HL-60 (cell line): ENCODE measurements at regions not wholly inside any gene's neighbourhood (a gene's known extent, or its start where the extent isn't known, plus 50 kb on each side); places are given as distances from the start of the nearest gene placed in this dataset.

ENCODE experiments used
- DNase-seq, 2 experiments: peaks; one replicate each; pipeline ENCODE4 v3.0.0-alpha.2; 2010 to 2020; ENCODE audit warnings: low read depth in 1 of 2, low spot score in 1 of 2
- H3K27ac ChIP-seq: fragments of 250-450 bp; sonication (Bioruptor Pico); replicated peaks from 2 replicates; pipeline ENCODE4 v1.5.1; 2020; ENCODE audit warnings: mild to moderate bottlenecking, moderate library complexity
- H3K27me3 ChIP-seq: fragments of 250-450 bp; sonication (Bioruptor Pico); 2 replicates; pipeline ENCODE4 v1.5.1; 2021; ENCODE audit warnings: mild to moderate bottlenecking, moderate library complexity; ENCODE audit not compliant: insufficient read depth, poor library complexity, severe bottlenecking
- H3K4me3 ChIP-seq: replicated peaks from 2 replicates; pipeline ENCODE4 v1.5.1; 2011; ENCODE audit warnings: mild to moderate bottlenecking, control low read depth, low read length; ENCODE audit not compliant: insufficient read depth
- GABPA ChIP-seq: IDR thresholded peaks from 2 replicates; pipeline ENCODE4 v1.6.1; 2012; ENCODE audit warnings: low read depth
- POLR2AphosphoS5 ChIP-seq: IDR thresholded peaks from 2 replicates; pipeline ENCODE4 v1.6.1; 2012; ENCODE audit warnings: low read depth
- SPI1 ChIP-seq: IDR thresholded peaks from 2 replicates; pipeline ENCODE4 v1.6.1; 2012; ENCODE audit warnings: low read depth, mild to moderate bottlenecking, borderline replicate concordance
- TF ChIP-seq, protein P1 (sequence below): IDR thresholded peaks from one replicate; pipeline ENCODE4 v1.5.1; 2011; ENCODE audit warnings: low read length, control low read depth, inconsistent platforms; ENCODE audit not compliant: insufficient read depth
- TF ChIP-seq, protein P2 (sequence below): IDR thresholded peaks from 2 replicates; pipeline ENCODE4 v1.6.1; 2012; ENCODE audit warnings: low read depth; ENCODE audit not compliant: insufficient replicate concordance

DNA sequence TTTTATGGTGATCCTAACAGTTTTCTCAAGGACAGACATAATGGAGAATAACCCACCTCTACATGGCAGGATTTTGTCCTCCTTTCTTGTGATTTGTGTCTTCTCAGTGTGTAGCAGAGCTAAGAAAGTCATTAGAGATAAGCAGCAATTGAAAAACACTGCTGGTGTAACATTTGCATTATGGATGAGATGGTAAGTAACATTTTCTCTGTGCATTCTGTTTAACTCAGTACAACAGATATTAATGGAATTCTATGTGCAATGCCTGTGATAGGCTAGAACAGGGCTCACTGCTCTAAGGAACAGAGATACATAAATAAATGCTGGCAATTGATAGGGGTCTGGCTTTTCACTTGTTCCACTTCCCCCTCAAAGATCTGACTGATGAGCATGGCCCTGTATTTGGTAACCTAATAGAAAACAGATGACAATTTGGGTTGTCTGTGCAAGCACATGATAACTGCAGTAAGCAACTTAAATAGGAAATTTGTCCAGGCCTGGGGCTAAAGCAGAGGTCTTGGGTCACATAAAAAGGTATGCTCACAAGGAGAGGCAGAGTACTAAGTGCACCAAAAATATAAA is 560.3 kb upstream of the POM121L12 start:
- no peak overlapping the region for H3K27ac ChIP-seq
- no peak overlapping the region for H3K4me3 ChIP-seq
- no peaks in the 10 kb centered on the region for H3K27me3 ChIP-seq
- TF ChIP-seq SPI1 (no peak), GABPA (no peak), POLR2AphosphoS5 (no peak)
- TF ChIP-seq, protein P1, sequence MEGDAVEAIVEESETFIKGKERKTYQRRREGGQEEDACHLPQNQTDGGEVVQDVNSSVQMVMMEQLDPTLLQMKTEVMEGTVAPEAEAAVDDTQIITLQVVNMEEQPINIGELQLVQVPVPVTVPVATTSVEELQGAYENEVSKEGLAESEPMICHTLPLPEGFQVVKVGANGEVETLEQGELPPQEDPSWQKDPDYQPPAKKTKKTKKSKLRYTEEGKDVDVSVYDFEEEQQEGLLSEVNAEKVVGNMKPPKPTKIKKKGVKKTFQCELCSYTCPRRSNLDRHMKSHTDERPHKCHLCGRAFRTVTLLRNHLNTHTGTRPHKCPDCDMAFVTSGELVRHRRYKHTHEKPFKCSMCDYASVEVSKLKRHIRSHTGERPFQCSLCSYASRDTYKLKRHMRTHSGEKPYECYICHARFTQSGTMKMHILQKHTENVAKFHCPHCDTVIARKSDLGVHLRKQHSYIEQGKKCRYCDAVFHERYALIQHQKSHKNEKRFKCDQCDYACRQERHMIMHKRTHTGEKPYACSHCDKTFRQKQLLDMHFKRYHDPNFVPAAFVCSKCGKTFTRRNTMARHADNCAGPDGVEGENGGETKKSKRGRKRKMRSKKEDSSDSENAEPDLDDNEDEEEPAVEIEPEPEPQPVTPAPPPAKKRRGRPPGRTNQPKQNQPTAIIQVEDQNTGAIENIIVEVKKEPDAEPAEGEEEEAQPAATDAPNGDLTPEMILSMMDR = no peak
- TF ChIP-seq, protein P2, sequence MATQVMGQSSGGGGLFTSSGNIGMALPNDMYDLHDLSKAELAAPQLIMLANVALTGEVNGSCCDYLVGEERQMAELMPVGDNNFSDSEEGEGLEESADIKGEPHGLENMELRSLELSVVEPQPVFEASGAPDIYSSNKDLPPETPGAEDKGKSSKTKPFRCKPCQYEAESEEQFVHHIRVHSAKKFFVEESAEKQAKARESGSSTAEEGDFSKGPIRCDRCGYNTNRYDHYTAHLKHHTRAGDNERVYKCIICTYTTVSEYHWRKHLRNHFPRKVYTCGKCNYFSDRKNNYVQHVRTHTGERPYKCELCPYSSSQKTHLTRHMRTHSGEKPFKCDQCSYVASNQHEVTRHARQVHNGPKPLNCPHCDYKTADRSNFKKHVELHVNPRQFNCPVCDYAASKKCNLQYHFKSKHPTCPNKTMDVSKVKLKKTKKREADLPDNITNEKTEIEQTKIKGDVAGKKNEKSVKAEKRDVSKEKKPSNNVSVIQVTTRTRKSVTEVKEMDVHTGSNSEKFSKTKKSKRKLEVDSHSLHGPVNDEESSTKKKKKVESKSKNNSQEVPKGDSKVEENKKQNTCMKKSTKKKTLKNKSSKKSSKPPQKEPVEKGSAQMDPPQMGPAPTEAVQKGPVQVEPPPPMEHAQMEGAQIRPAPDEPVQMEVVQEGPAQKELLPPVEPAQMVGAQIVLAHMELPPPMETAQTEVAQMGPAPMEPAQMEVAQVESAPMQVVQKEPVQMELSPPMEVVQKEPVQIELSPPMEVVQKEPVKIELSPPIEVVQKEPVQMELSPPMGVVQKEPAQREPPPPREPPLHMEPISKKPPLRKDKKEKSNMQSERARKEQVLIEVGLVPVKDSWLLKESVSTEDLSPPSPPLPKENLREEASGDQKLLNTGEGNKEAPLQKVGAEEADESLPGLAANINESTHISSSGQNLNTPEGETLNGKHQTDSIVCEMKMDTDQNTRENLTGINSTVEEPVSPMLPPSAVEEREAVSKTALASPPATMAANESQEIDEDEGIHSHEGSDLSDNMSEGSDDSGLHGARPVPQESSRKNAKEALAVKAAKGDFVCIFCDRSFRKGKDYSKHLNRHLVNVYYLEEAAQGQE = no peak
- no peak for DNase-seq

DNA sequence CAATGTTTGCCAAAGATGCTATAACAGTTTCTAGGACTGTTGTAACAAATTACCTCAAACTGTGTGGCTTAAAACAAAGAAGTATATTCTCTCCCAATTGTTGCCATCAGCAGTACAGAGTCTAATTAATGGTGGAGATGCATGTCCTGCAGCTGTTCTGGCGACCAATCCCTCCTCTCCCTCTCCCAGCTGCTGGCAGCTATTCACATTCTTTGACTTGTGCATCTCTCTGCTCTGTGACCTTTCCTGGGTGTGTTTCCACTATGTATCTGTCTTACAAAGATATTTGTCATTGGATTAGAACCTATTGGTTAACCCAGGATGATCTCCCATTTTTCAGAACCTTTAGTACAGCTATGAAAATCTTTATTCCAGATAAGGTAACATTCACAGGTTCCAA is 561.7 kb upstream of the POM121L12 start:
- TF ChIP-seq, protein P1 = no peak
- TF ChIP-seq POLR2AphosphoS5 = no peak
- TF ChIP-seq SPI1 = no peak
- TF ChIP-seq, protein P2 = no peak
- TF ChIP-seq GABPA = no peak
- Histone ChIP-seq H3K27ac (no peak overlapping the region), H3K4me3 (no peak overlapping the region), H3K27me3 (no peaks in the 10 kb centered on the region)
- no peak for DNase-seq

DNA sequence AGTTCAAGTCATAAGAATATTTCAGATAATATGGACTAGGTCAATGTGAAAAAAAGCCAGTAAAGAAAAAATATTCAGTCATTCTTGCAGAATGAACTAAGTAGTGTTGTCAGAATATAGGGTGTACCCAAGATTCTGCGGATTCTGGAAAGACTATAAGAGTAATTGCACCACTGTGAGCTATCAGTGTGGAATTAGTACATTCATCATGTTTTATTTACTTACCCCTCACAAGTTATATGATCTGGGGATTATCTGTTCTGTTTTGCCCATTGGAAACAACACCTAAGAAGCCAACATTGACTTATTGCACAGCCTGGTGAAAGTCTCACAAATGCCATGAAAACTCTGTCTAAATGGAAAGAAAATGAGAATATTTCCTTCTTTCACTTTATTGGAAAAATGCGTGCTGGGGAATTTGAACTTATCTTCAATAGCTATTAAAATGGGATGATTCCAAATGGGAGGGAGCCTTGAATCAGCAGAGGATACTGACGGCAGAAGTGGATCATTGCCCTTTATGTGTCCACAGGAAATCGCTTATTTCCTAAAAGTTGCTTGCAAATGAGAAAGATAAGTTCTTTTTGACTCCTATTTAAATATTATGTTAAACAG is 563.3 kb upstream of the POM121L12 start:
- no peak for DNase-seq
- Histone ChIP-seq H3K27ac (no peak overlapping the region), H3K4me3 (no peak overlapping the region), H3K27me3 (no peaks in the 10 kb centered on the region)
- TF ChIP-seq, protein P2 = no peak
- TF ChIP-seq, protein P1 = no peak
- no peak for TF ChIP-seq POLR2AphosphoS5
- TF ChIP-seq SPI1 = no peak
- TF ChIP-seq GABPA = no peak
